ENCODE measurements at regions not wholly inside any gene's neighbourhood (a gene's known extent, or its start where the extent isn't known, plus 50 kb on each side); places are given as distances from the start of the nearest gene placed in this dataset.

DNA sequence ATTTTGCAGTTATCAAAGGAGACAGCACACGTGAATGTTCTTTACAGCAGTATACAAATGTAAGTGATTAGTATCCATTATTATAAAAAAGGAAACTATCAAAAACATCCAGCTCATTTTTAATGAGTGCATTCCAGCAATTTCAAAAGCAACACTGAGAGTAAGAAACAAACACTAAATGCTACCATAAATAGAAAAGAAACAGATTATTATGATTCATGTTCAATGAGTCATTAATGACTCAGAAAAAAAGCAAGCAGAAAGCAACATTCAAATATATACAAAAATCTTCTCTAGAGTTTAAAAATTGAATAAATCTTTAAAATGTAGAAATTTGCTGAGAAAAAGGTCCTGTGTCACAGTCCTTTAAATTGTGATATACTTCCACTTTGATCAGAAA, 346.5 kb upstream of the FMR1 start:
- H4K91ac ChIP-seq (ENCODE audit: insufficient read length, low read depth, low read length), result no peak overlapping the region
- TF ChIP-seq, protein P1, sequence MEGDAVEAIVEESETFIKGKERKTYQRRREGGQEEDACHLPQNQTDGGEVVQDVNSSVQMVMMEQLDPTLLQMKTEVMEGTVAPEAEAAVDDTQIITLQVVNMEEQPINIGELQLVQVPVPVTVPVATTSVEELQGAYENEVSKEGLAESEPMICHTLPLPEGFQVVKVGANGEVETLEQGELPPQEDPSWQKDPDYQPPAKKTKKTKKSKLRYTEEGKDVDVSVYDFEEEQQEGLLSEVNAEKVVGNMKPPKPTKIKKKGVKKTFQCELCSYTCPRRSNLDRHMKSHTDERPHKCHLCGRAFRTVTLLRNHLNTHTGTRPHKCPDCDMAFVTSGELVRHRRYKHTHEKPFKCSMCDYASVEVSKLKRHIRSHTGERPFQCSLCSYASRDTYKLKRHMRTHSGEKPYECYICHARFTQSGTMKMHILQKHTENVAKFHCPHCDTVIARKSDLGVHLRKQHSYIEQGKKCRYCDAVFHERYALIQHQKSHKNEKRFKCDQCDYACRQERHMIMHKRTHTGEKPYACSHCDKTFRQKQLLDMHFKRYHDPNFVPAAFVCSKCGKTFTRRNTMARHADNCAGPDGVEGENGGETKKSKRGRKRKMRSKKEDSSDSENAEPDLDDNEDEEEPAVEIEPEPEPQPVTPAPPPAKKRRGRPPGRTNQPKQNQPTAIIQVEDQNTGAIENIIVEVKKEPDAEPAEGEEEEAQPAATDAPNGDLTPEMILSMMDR (conservative IDR thresholded peaks at IDR 0.05), result no peak
- no CpG with 5 or more reads among the region's 1 CpG for whole genome bisulfite sequencing (ENCODE audit: extremely low coverage, insufficient read length, low lambda C conversion rate)
- no peak overlapping the region for H3K14ac ChIP-seq (ENCODE audit: insufficient read depth, low read length)
- H2BK20ac ChIP-seq (ENCODE audit: low read depth, low read length, poor library complexity, severe bottlenecking), result no peak overlapping the region
- no peak overlapping the region for H2BK120ac ChIP-seq (ENCODE audit: low read depth, low read length, poor library complexity, severe bottlenecking)
- H3K27ac Mint-ChIP-seq, result no peak overlapping the region
- no peak overlapping the region for H3K4ac ChIP-seq (ENCODE audit: low read depth, low read length)
- no peak overlapping the region for H2AFZ ChIP-seq (ENCODE audit: low read length)
- peaks cover 26% of the 10 kb centered on the region for H3K9me3 ChIP-seq (ENCODE audit: control insufficient read depth, low read depth, low read length)
- no peak overlapping the region for H3K56ac ChIP-seq (ENCODE audit: insufficient read length, low read depth, low read length)
- no peaks in the 10 kb centered on the region for H3K27me3 ChIP-seq (ENCODE audit: insufficient read depth, low read length)
- H3K4me2 ChIP-seq (ENCODE audit: insufficient read depth, insufficient read length, low read length), result no peak overlapping the region
- DNase-seq, result no peak
- peaks cover 36 to 47% of the 10 kb centered on the region in 2 experiments for H3K9me3 Mint-ChIP-seq
- no peak overlapping the region for H4K8ac ChIP-seq (replicated peaks; ENCODE audit: insufficient read length, low read depth, low read length)
- no peaks in the 10 kb centered on the region; a peak in 1 of 7 replicates for H3K36me3 Mint-ChIP-seq (ENCODE audit: insufficient read depth in 1 of 3, low read depth in 3 of 3)
- H3K4me3 Mint-ChIP-seq, result no peak overlapping the region
- H3K79me1 ChIP-seq (ENCODE audit: insufficient read depth, low read depth, low read length, poor library complexity, severe bottlenecking), result no peaks in the 10 kb centered on the region
- no peaks in the 10 kb centered on the region for H3K4me1 ChIP-seq (ENCODE audit: insufficient read depth, low read length)
- no peak overlapping the region for H2BK15ac ChIP-seq (ENCODE audit: low read depth, low read length)
- no peak overlapping the region for H3K27ac ChIP-seq (ENCODE audit: insufficient read length, low read depth, low read length)
- H4K20me1 ChIP-seq (ENCODE audit: control insufficient read depth, insufficient read depth, insufficient read length), result no peaks in the 10 kb centered on the region
- no peaks in the 10 kb centered on the region for H3K4me1 Mint-ChIP-seq
- no peak overlapping the region for H2AK5ac ChIP-seq (ENCODE audit: insufficient read length, low read length)
- no peaks in the 10 kb centered on the region for H3K23me2 ChIP-seq (ENCODE audit: insufficient read length, low read depth, low read length, poor library complexity, severe bottlenecking)
- H3K23ac ChIP-seq (ENCODE audit: insufficient read length, low read depth, low read length), result no peak overlapping the region
- H2BK5ac ChIP-seq (ENCODE audit: insufficient read length, low read length), result no peak overlapping the region
- H3T11ph ChIP-seq (ENCODE audit: low read length), result no peak overlapping the region
- no peak overlapping the region for H3K18ac ChIP-seq (ENCODE audit: insufficient read length, low read depth, low read length)
- peaks cover 2% of the 10 kb centered on the region for H3K27me3 Mint-ChIP-seq (ENCODE audit: low read depth)
- no peak overlapping the region for H4K5ac ChIP-seq (ENCODE audit: insufficient read length, low read depth, low read length)
- H3K79me2 ChIP-seq (ENCODE audit: insufficient read depth, low read length), result no peaks in the 10 kb centered on the region
- H3K9ac ChIP-seq (ENCODE audit: extremely low read depth, insufficient read length, low read length), result no peak overlapping the region
- H2BK12ac ChIP-seq (ENCODE audit: insufficient read length, low read depth, low read length), result no peak overlapping the region

Measured in H9 (cell line).